A549 (cell line): ENCODE measurements at regions not wholly inside any gene's neighbourhood (a gene's known extent, or its start where the extent isn't known, plus 50 kb on each side); places are given as distances from the start of the nearest gene placed in this dataset.
A peak's percentile ranks its signal among the peaks of the same experiment; 100 is the strongest.

Source experiments
- ATAC-seq, 2 experiments: fragments of 200-7000 bp in 1 of 2; fragments of >200 bp in 1 of 2; cut with Nextera tagmentation in 1 of 2; cut with Tn5 transposase in 1 of 2; 3 replicates each; pipeline versions ENCODE4 v1.8.0 to v1.9.1; 2018 to 2020; ENCODE audit warnings: mild to moderate bottlenecking in 1 of 2, moderate library complexity in 1 of 2
- CTCF ChIA-PET: fragments of 300-600 bp; sonication (Branson Sonifier 250); formaldehyde crosslinking; extraction: SDS; loops from one replicate; lab custom pipeline; 2021; ENCODE audit warnings: antibody characterized with exemption, inconsistent platforms; lab: Yijun Ruan, JAX
- POLR2A ChIA-PET: fragments of 350-600 bp; formaldehyde crosslinking; extraction: SDS; loops from one replicate; lab custom pipeline; 2021; ENCODE audit warnings: antibody characterized with exemption, inconsistent platforms; lab: Yijun Ruan, JAX
- DNase-seq, 2 experiments: peaks; one replicate each; pipeline versions ENCODE4 v3.0.0 to v3.0.0-alpha.2; 2011 to 2016; ENCODE audit warnings: low read depth in 1 of 2, low spot score in 1 of 2
- FAIRE-seq: peaks from 2 replicates; lab custom pipeline; 2011; peaks lifted over from hg19 to GRCh38; lab: Jason Lieb, UNC
- H3K27ac ChIP-seq, 2 experiments: fragments of >200 bp; sonication (Bioruptor Twin); formaldehyde crosslinking; 3 replicates each; pipeline ENCODE4 v1.5.1; 2016 to 2017
- H3K4me1 ChIP-seq: fragments of >200 bp; sonication (Bioruptor Twin); formaldehyde crosslinking; 3 replicates; pipeline ENCODE4 v1.6.1; 2016
- H3K4me2 ChIP-seq: fragments of >200 bp; sonication (Bioruptor Twin); formaldehyde crosslinking; 3 replicates; pipeline ENCODE4 v1.6.1; 2016
- H3K4me3 ChIP-seq: fragments of >200 bp; sonication (Bioruptor Twin); formaldehyde crosslinking; 3 replicates; pipeline ENCODE4 v1.5.1; 2016
- H3K9me3 ChIP-seq: fragments of >200 bp; sonication (Bioruptor Twin); formaldehyde crosslinking; 3 replicates; pipeline ENCODE4 v1.6.1; 2016
- BCL3 ChIP-seq: fragments of >200 bp; sonication (Bioruptor Twin); formaldehyde crosslinking; IDR thresholded peaks from 3 replicates; pipeline ENCODE4 v1.6.1; 2016
- CHD2 ChIP-seq: fragments of 150-350 bp; IDR thresholded peaks from 2 replicates; pipeline ENCODE4 v1.6.1; 2014; ENCODE audit warnings: low read length; ENCODE audit not compliant: partially characterized antibody
- E2F6 ChIP-seq: IDR thresholded peaks from 2 replicates; pipeline ENCODE4 v1.6.1; 2012; ENCODE audit warnings: low read depth, borderline replicate concordance
- EHF ChIP-seq: fragments of 250-450 bp; sonication (Bioruptor Pico); IDR thresholded peaks from 2 replicates; pipeline ENCODE4 v1.5.0; 2020; ENCODE audit warnings: mild to moderate bottlenecking
- EP300 ChIP-seq, 2 experiments: fragments of >200 bp; sonication (Bioruptor Twin); formaldehyde crosslinking; IDR thresholded peaks; 2 replicates in 1 of 2; 3 replicates in 1 of 2; pipeline ENCODE4 v1.6.1; 2016 to 2017
- HES2 ChIP-seq: fragments of >200 bp; sonication (Bioruptor Twin); formaldehyde crosslinking; IDR thresholded peaks from 2 replicates; pipeline ENCODE4 v1.6.1; 2016
- HEYL ChIP-seq: fragments of 250-450 bp; sonication (Bioruptor Pico); IDR thresholded peaks from 2 replicates; pipeline ENCODE4 v1.8.0; 2021; ENCODE audit warnings: mild to moderate bottlenecking, moderate library complexity
- HMGXB4 ChIP-seq: fragments of 250-450 bp; sonication (Bioruptor Pico); IDR thresholded peaks from 2 replicates; pipeline ENCODE4 v1.5.0; 2021; ENCODE audit warnings: mild to moderate bottlenecking, moderate library complexity, borderline replicate concordance
- MAFK ChIP-seq: fragments of 450-650 bp; IDR thresholded peaks from 2 replicates; pipeline ENCODE4 v1.6.1; 2014; ENCODE audit not compliant: partially characterized antibody
- PHF8 ChIP-seq: fragments of 200-600 bp; sonication (generic); IDR thresholded peaks from 2 replicates; pipeline ENCODE4 v1.6.1; 2016; ENCODE audit warnings: low read depth, mild to moderate bottlenecking, antibody characterized with exemption, moderate library complexity, borderline replicate concordance
- ZC3H11A ChIP-seq: fragments of 450-650 bp; IDR thresholded peaks from 2 replicates; pipeline ENCODE4 v1.6.1; 2014; ENCODE audit warnings: antibody characterized with exemption, mild to moderate bottlenecking
- ZSCAN20 ChIP-seq: fragments of 250-450 bp; sonication (Bioruptor Pico); IDR thresholded peaks from 2 replicates; pipeline ENCODE4 v1.8.0; 2022; ENCODE audit warnings: mild to moderate bottlenecking, moderate library complexity
- WGBS: methylation state at CpG from one replicate; pipeline ENCODE4 v1.1.6; 2017; ENCODE audit errors: missing lambda C conversion rate; 5-methylcytosine and 5-hydroxymethylcytosine counted together
- TF ChIP-seq, protein P1 (sequence below): fragments of >200 bp; sonication (Bioruptor Twin); formaldehyde crosslinking; IDR thresholded peaks from 3 replicates; pipeline ENCODE4 v1.5.1; 2016
- TF ChIP-seq, protein P2 (sequence below): fragments of 150-350 bp; IDR thresholded peaks from 2 replicates; pipeline ENCODE4 v1.6.1; 2014; ENCODE audit warnings: low read depth, mild to moderate bottlenecking, low read length

DNA sequence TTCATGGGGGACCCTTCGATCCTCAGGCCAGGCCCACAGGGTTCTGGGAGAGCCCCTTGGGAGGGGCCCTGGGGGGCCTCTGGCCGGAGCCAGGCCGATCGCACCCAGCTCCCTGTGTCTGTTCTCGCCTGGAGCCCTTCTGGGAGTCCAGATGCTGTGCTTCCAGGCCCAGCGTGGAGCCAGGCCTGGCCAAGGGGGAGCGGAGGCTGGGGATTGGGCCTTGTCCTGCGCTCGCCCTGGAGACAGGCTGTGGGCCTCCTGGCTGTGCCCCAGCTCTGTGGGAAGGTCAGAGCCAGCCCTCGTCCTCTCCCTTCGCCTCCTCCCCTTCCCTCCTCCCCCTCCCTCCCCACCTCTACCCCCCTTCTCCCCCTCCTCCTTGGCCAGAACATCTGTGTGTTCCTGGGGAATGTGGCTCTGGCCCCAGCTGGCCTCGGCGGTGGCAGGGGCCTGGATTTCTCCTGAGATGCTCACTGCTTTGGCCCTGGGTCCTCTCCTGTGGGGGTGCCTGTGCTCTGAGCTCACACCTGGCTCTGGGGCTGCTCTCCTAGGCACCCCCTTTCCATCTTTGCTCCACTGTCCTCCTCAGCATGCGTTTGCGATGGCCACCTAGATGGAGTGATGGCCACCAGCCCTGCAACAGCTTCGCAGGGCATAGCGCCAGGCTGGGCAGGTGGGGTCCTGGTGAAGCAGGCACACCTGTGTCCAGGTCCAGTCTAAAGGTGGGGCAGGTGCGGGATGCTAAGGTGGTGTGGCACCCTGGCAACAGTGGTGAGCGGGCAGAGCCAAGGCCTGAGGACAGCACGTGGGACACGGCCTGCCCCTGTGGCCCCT lies 90.6 kb upstream of the CIBAR2 start:
- no peak for DNase-seq
- peak in 1 of 2 experiments; percentile 22; a peak in 1 of 6 replicates for ATAC-seq
- no peak for TF ChIP-seq PHF8
- TF ChIP-seq ZC3H11A: no peak
- TF ChIP-seq BCL3: no peak
- TF ChIP-seq MAFK: no peak
- no peak for TF ChIP-seq HEYL (CRISPR knock-in tag)
- no peak for TF ChIP-seq HES2
- no peak for TF ChIP-seq ZSCAN20 (CRISPR knock-in tag)
- no peak for TF ChIP-seq EHF (CRISPR knock-in tag)
- TF ChIP-seq, protein P1, sequence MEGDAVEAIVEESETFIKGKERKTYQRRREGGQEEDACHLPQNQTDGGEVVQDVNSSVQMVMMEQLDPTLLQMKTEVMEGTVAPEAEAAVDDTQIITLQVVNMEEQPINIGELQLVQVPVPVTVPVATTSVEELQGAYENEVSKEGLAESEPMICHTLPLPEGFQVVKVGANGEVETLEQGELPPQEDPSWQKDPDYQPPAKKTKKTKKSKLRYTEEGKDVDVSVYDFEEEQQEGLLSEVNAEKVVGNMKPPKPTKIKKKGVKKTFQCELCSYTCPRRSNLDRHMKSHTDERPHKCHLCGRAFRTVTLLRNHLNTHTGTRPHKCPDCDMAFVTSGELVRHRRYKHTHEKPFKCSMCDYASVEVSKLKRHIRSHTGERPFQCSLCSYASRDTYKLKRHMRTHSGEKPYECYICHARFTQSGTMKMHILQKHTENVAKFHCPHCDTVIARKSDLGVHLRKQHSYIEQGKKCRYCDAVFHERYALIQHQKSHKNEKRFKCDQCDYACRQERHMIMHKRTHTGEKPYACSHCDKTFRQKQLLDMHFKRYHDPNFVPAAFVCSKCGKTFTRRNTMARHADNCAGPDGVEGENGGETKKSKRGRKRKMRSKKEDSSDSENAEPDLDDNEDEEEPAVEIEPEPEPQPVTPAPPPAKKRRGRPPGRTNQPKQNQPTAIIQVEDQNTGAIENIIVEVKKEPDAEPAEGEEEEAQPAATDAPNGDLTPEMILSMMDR: no peak
- TF ChIP-seq, all 56 proteins: peak for 0
- 74% methylated on average over 10 of the region's 21 CpGs for WGBS
- H3K9me3 ChIP-seq: no peaks in the 10 kb centered on the region
- POLR2A ChIA-PET: no interaction called here
- H3K4me2 ChIP-seq: no peak overlapping the region
- no peak for FAIRE-seq
- CTCF ChIA-PET: interaction anchor here (0.8 to 1.2 kb wide), 3 partner anchors 45 to 217 kb away, joined by 3 read pairs; no protein-coding TSS in a partner anchor
- peak overlapping the region in 1 of 2 experiments; percentile 14; a peak in 1 of 6 replicates for H3K27ac ChIP-seq
- peaks cover 19% of the 10 kb centered on the region for H3K4me1 ChIP-seq
- H3K4me3 ChIP-seq: no peak overlapping the region

GRCh38 chr16:85203462-85203813 lies 91.2 kb upstream of the CIBAR2 start:
- DNase-seq (no peak), FAIRE-seq (no peak), ATAC-seq (no peak)
- TF ChIP-seq HEYL (CRISPR knock-in tag) (no peak), E2F6 (no peak), CHD2 (no peak), BCL3 (no peak), HMGXB4 (no peak), EP300 (IDR thresholded peaks at IDR 0.05) (no peak)
- TF ChIP-seq, protein P2, sequence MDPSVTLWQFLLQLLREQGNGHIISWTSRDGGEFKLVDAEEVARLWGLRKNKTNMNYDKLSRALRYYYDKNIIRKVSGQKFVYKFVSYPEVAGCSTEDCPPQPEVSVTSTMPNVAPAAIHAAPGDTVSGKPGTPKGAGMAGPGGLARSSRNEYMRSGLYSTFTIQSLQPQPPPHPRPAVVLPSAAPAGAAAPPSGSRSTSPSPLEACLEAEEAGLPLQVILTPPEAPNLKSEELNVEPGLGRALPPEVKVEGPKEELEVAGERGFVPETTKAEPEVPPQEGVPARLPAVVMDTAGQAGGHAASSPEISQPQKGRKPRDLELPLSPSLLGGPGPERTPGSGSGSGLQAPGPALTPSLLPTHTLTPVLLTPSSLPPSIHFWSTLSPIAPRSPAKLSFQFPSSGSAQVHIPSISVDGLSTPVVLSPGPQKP: no peak
- Histone ChIP-seq H3K27ac (no peak overlapping the region), H3K4me1 (peaks cover 18% of the 10 kb centered on the region), H3K4me2 (no peak overlapping the region), H3K4me3 (no peak overlapping the region), H3K9me3 (no peaks in the 10 kb centered on the region)
- WGBS: 87% methylated on average over 5 of the region's 5 CpGs
- CTCF ChIA-PET: interaction anchor here (1.1 kb wide), 1 partner anchor 89 kb away, joined by 3 read pairs; no protein-coding TSS in a partner anchor
- POLR2A ChIA-PET: no interaction called here
